PC-3 (cell line): ENCODE measurements at regions not wholly inside any gene's neighbourhood (a gene's known extent, or its start where the extent isn't known, plus 50 kb on each side); places are given as distances from the start of the nearest gene placed in this dataset.

Experiments
- ATAC-seq: fragments of 200-7000 bp; cut with Tn5 transposase; 2 replicates; pipeline ENCODE4 v1.9.1; 2020; ENCODE audit warnings: mild to moderate bottlenecking, moderate library complexity
- BruUV-seq: library from RNA; stranded (reverse); fragments of 400-500 nt; replicated peaks from 2 replicates; lab custom pipeline; 2021; lab: Mats Ljungman, UMichigan
- CTCF ChIA-PET: fragments of 300-600 bp; sonication (Branson Sonifier 250); formaldehyde crosslinking; loops from one replicate; lab custom pipeline; 2022; ENCODE audit warnings: antibody characterized with exemption; lab: Charles Lee
- POLR2A ChIA-PET: fragments of 300-600 bp; sonication (Branson Sonifier 250); formaldehyde crosslinking; loops from one replicate; lab custom pipeline; 2022; ENCODE audit warnings: antibody characterized with exemption; ENCODE audit not compliant: unreplicated experiment; lab: Charles Lee
- DNase-seq: peaks from one replicate; pipeline ENCODE4 v3.0.0-alpha.2; 2015
- H2AFZ ChIP-seq: fragments of 300-600 bp; sonication (generic); 2 replicates; pipeline ENCODE4 v1.6.0; 2016; ENCODE audit warnings: antibody characterized with exemption, low read length
- H3F3A ChIP-seq: fragments of 300-600 bp; sonication (generic); one replicate; pipeline ENCODE4 v1.6.0; 2017; ENCODE audit warnings: antibody characterized with exemption, low read length, control low read depth, mild to moderate bottlenecking; ENCODE audit not compliant: unreplicated experiment
- H3K27ac ChIP-seq: fragments of 300-600 bp; sonication (generic); 2 replicates; pipeline ENCODE4 v1.5.1; 2016; ENCODE audit warnings: mild to moderate bottlenecking, low read length
- H3K27me3 ChIP-seq: fragments of 300-600 bp; sonication (generic); 2 replicates; pipeline ENCODE4 v1.6.1; 2016; ENCODE audit warnings: low read length, mixed read lengths
- H3K36me3 ChIP-seq: fragments of 300-600 bp; sonication (generic); 2 replicates; pipeline ENCODE4 v1.6.1; 2016; ENCODE audit warnings: low read depth, mixed run types, low read length, mixed read lengths
- H3K4me1 ChIP-seq: fragments of 300-600 bp; sonication (generic); 2 replicates; pipeline ENCODE4 v1.5.1; 2016; ENCODE audit warnings: low read length; ENCODE audit not compliant: insufficient read depth
- H3K4me2 ChIP-seq: fragments of 300-600 bp; sonication (generic); 2 replicates; pipeline ENCODE4 v1.6.0; 2016; ENCODE audit warnings: low read length
- H3K4me3 ChIP-seq: fragments of 300-600 bp; sonication (generic); 2 replicates; pipeline ENCODE4 v1.5.1; 2016; ENCODE audit warnings: mild to moderate bottlenecking, low read length, mixed read lengths
- H3K79me2 ChIP-seq: fragments of 300-600 bp; sonication (generic); 2 replicates; pipeline ENCODE4 v1.6.1; 2017; ENCODE audit warnings: low read length, mixed read lengths
- H3K9ac ChIP-seq: fragments of 300-600 bp; sonication (generic); 2 replicates; pipeline ENCODE4 v1.6.0; 2016; ENCODE audit warnings: mild to moderate bottlenecking, low read length
- H3K9me2 ChIP-seq: fragments of 300-600 bp; sonication (generic); replicated peaks from 2 replicates; pipeline ENCODE4 v1.6.1; 2016; ENCODE audit warnings: mixed run types, low read length, mixed read lengths
- H3K9me3 ChIP-seq: fragments of 300-600 bp; sonication (generic); 2 replicates; pipeline ENCODE4 v1.6.1; 2016; ENCODE audit warnings: low read length, mixed read lengths
- H4K20me1 ChIP-seq: fragments of 300-600 bp; sonication (generic); 2 replicates; pipeline ENCODE4 v1.6.1; 2016; ENCODE audit warnings: low read length, mixed read lengths
- EZH2 ChIP-seq: fragments of 300-600 bp; sonication (generic); IDR thresholded peaks from one replicate; pipeline ENCODE4 v1.6.1; 2017; ENCODE audit warnings: antibody characterized with exemption, mild to moderate bottlenecking, low read length; ENCODE audit not compliant: unreplicated experiment
- EZH2phosphoT487 ChIP-seq: fragments of 300-600 bp; sonication (generic); IDR thresholded peaks from 2 replicates; pipeline ENCODE4 v1.6.1; 2018; ENCODE audit warnings: mild to moderate bottlenecking, antibody characterized with exemption, low read length, borderline replicate concordance
- intact Hi-C: fragments of 100-400 bp; cut with micrococcal nuclease; formaldehyde crosslinking; loops from 2 replicates; pipeline ENCODE4 v1.9.0; 2023
- TF ChIP-seq, protein P1 (sequence below): fragments of 300-600 bp; sonication (generic); conservative IDR thresholded peaks from 2 replicates; pipeline ENCODE4 v1.5.1; 2017; ENCODE audit warnings: antibody characterized with exemption, low read depth, mild to moderate bottlenecking, low read length

DNA sequence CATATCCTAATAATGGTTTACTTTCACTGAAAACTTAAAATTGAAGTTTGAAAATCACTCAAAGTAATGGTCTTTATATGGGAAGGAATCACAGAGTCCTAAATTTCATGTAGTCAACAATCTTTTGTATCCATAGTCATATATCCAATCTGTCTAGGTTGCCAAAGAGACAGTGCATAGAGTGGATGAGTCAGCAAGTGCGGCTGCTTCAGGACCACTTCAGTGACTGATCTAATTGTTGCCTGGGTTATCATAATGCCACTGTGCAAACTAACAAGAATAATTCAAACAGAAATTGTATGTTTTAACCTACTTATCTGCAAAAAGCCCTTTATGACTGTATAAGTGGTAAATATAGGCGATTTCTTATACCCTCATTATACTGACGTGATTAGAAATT is 211.3 kb upstream of the PRR16 start:
- H3K4me1 ChIP-seq: peaks cover 5% of the 10 kb centered on the region
- no peak overlapping the region for H3K9ac ChIP-seq
- no TSS peak for BruUV-seq
- no peaks in the 10 kb centered on the region for H3K36me3 ChIP-seq
- intact Hi-C loops: no loop called here
- 0 out of 2 replicates have a peak, but pooled peaks have one; percentile 22 for ATAC-seq
- TF ChIP-seq EZH2 (no peak), EZH2phosphoT487 (no peak)
- TF ChIP-seq, protein P1, sequence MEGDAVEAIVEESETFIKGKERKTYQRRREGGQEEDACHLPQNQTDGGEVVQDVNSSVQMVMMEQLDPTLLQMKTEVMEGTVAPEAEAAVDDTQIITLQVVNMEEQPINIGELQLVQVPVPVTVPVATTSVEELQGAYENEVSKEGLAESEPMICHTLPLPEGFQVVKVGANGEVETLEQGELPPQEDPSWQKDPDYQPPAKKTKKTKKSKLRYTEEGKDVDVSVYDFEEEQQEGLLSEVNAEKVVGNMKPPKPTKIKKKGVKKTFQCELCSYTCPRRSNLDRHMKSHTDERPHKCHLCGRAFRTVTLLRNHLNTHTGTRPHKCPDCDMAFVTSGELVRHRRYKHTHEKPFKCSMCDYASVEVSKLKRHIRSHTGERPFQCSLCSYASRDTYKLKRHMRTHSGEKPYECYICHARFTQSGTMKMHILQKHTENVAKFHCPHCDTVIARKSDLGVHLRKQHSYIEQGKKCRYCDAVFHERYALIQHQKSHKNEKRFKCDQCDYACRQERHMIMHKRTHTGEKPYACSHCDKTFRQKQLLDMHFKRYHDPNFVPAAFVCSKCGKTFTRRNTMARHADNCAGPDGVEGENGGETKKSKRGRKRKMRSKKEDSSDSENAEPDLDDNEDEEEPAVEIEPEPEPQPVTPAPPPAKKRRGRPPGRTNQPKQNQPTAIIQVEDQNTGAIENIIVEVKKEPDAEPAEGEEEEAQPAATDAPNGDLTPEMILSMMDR: no peak
- peak; percentile 34 for DNase-seq
- no peak overlapping the region for H3K27ac ChIP-seq
- no peaks in the 10 kb centered on the region for H3K9me3 ChIP-seq
- H4K20me1 ChIP-seq: no peaks in the 10 kb centered on the region
- ChIA-PET CTCF (no interaction called here), POLR2A (no interaction called here)
- H3K27me3 ChIP-seq: no peaks in the 10 kb centered on the region
- H3F3A ChIP-seq: no peaks in the 10 kb centered on the region
- H3K4me2 ChIP-seq: no peak overlapping the region
- H2AFZ ChIP-seq: no peak overlapping the region
- no peaks in the 10 kb centered on the region for H3K9me2 ChIP-seq
- no peaks in the 10 kb centered on the region for H3K79me2 ChIP-seq
- no peak overlapping the region for H3K4me3 ChIP-seq

DNA sequence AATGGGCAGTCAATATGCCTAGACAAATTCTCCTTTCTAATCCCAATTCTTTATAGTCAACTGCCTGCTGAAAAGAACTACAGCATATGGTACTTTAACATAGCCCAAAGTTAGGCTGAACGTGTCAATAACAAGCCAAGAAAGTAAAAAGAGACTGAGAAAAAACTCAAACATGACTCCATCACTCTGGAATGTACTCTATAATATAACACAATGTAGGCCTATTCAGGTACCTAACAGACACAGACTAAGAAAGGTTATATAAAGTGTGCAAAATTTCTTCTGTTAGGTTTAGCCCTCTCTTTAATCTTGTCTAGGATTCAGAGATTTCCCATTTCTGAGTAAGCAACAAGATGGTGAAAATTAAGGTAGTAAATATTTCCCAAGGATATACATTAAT is 209.7 kb upstream of the PRR16 start:
- peak; percentile 81 for ATAC-seq
- no peak overlapping the region for H3K9ac ChIP-seq
- CTCF ChIA-PET: no interaction called here
- BruUV-seq: no TSS peak
- H3K27ac ChIP-seq: no peak overlapping the region
- intact Hi-C loops: no loop called here
- TF ChIP-seq, protein P1: no peak
- no peak for TF ChIP-seq EZH2
- no peak for TF ChIP-seq EZH2phosphoT487
- H3K4me2 ChIP-seq: no peak overlapping the region
- H3K9me3 ChIP-seq: no peaks in the 10 kb centered on the region
- H2AFZ ChIP-seq: no peak overlapping the region
- no peaks in the 10 kb centered on the region for H3K79me2 ChIP-seq
- H3K36me3 ChIP-seq: no peaks in the 10 kb centered on the region
- DNase-seq: peak; percentile 36
- H3K27me3 ChIP-seq: no peaks in the 10 kb centered on the region
- peaks cover 5% of the 10 kb centered on the region for H3K4me1 ChIP-seq
- H3K4me3 ChIP-seq: no peak overlapping the region
- POLR2A ChIA-PET: no interaction called here
- no peaks in the 10 kb centered on the region for H4K20me1 ChIP-seq
- H3F3A ChIP-seq: no peaks in the 10 kb centered on the region
- no peaks in the 10 kb centered on the region for H3K9me2 ChIP-seq

- DNase-seq (no peak), ATAC-seq (peak; percentile 15; the same call in 1 of the 2 replicates)
- Histone ChIP-seq H2AFZ (no peak overlapping the region), H3K4me3 (no peak overlapping the region), H3K9me3 (no peaks in the 10 kb centered on the region), H3K79me2 (no peaks in the 10 kb centered on the region), H4K20me1 (no peaks in the 10 kb centered on the region), H3K4me2 (no peak overlapping the region), H3K36me3 (no peaks in the 10 kb centered on the region), H3K9ac (no peak overlapping the region), H3K9me2 (no peaks in the 10 kb centered on the region), H3K27me3 (no peaks in the 10 kb centered on the region), H3K4me1 (peaks cover 5% of the 10 kb centered on the region), H3F3A (no peaks in the 10 kb centered on the region), H3K27ac (no peak overlapping the region)
- intact Hi-C loops: no loop called here
- POLR2A ChIA-PET: no interaction called here
- CTCF ChIA-PET: no interaction called here
- TF ChIP-seq, protein P1: no peak
- TF ChIP-seq EZH2phosphoT487 (no peak), EZH2 (no peak)
- BruUV-seq: no TSS peak
These were observed 208.9 kb upstream of the PRR16 start for GRCh38 chr5:120255214-120255613.
